ENCODE measurements at regions not wholly inside any gene's neighbourhood (a gene's known extent, or its start where the extent isn't known, plus 50 kb on each side); places are given as distances from the start of the nearest gene placed in this dataset.

DNA sequence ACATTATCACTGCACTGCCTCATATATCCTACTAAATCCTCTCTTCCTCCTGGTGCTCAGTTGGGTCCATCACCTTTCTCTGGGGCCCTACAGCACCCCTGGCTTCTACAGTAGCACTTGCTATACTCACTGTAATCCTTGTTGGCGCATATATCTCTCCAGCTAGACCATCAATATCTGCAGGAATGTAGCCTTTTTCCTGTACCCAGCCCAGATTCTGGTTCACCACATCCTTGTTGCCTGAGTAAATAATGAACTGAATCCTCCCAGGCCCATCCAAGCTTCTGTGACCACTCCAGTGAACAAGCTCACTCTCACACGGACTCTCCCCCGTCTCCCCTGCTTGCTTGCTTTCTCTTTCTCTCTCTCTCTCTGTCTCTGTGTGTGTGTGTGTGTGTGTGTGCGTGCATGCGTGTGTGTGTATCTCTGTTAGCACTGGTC is 62.5 kb upstream of the LIPC start:
- TF ChIP-seq EP300 (IDR thresholded peaks at IDR 0.05) (no peak), POLR2A (IDR thresholded peaks at IDR 0.05) (no peak), CTCF (IDR thresholded peaks at IDR 0.05) (no peak)

Data from upper lobe of left lung (tissue), 4 donors.